Endothelial cell of umbilical vein (primary cell): ENCODE measurements at regions not wholly inside any gene's neighbourhood (a gene's known extent, or its start where the extent isn't known, plus 50 kb on each side); places are given as distances from the start of the nearest gene placed in this dataset.
"Not testable (repeated sequence)": the region's sequence is repeated elsewhere in the genome, so short reads cannot be mapped to it uniquely, and the experiment has no call there.

Experiments used
- BruUV-seq: library from RNA; stranded (reverse); fragments of 400-500 nt; replicated peaks from 2 replicates; lab custom pipeline; 2021; lab: Mats Ljungman, UMichigan
- CTCF ChIA-PET: fragments of 300-600, 350-600 bp; sonication (Branson Sonifier 250); formaldehyde crosslinking; loops from one replicate; lab custom pipeline; 2021; ENCODE audit warnings: antibody characterized with exemption, inconsistent platforms; lab: Charles Lee
- POLR2A ChIA-PET: fragments of 300-600, 350-600 bp; sonication (Branson Sonifier 250); formaldehyde crosslinking; loops from one replicate; lab custom pipeline; 2021; ENCODE audit warnings: antibody characterized with exemption, inconsistent platforms; lab: Charles Lee
- DNase-seq: peaks from one replicate; pipeline ENCODE4 v3.0.0-alpha.2; 2011; ENCODE audit warnings: low read depth, low spot score
- FAIRE-seq: peaks from 2 replicates; lab custom pipeline; 2011; peaks lifted over from hg19 to GRCh38; lab: Jason Lieb, UNC
- H2AFZ ChIP-seq: 2 replicates; pipeline ENCODE4 v1.6.0; 2012; ENCODE audit warnings: low read depth, low read length, control low read depth, inconsistent platforms
- H3K27ac ChIP-seq: 2 replicates; pipeline ENCODE4 v1.5.1; 2011; ENCODE audit warnings: low read depth, mild to moderate bottlenecking, control low read depth, low read length, moderate library complexity; ENCODE audit not compliant: insufficient read depth
- H3K27me3 ChIP-seq, 2 experiments: 2 replicates each; pipeline versions ENCODE4 v1.6.0 to v1.6.1; 2011; ENCODE audit warnings: low read length in 2 of 2, mixed read lengths in 1 of 2; ENCODE audit not compliant: control insufficient read depth in 2 of 2, insufficient read depth in 2 of 2
- H3K36me3 ChIP-seq, 2 experiments: 2 replicates in 1 of 2; 3 replicates in 1 of 2; pipeline ENCODE4 v1.5.1; 2011; ENCODE audit warnings: low read length in 2 of 2, mild to moderate bottlenecking in 1 of 2, moderate library complexity in 1 of 2; ENCODE audit not compliant: control insufficient read depth in 2 of 2, insufficient read depth in 2 of 2; ENCODE audit errors: extremely low read depth in 1 of 2
- H3K4me1 ChIP-seq: 3 replicates; pipeline ENCODE4 v1.5.1; 2011; ENCODE audit warnings: mild to moderate bottlenecking, low read length; ENCODE audit not compliant: control insufficient read depth, insufficient read depth; ENCODE audit errors: extremely low read depth
- H3K4me2 ChIP-seq: 2 replicates; pipeline ENCODE4 v1.6.1; 2011; ENCODE audit warnings: low read length, control low read depth, mixed read lengths; ENCODE audit not compliant: insufficient read depth
- H3K4me3 ChIP-seq, 3 experiments: fragments of 200-600 bp in 1 of 3; sonication (generic), shearing (Covaris generic) in 1 of 3; replicated peaks in 1 of 3; 2 replicates each; pipeline ENCODE4 v1.5.1; 2011 to 2016; ENCODE audit warnings: control low read depth in 3 of 3, low read length in 3 of 3, mild to moderate bottlenecking in 2 of 3, inconsistent platforms in 1 of 3, low read depth in 1 of 3, moderate library complexity in 1 of 3; ENCODE audit not compliant: insufficient read depth in 1 of 3
- H3K79me2 ChIP-seq: 2 replicates; pipeline ENCODE4 v1.6.0; 2012; ENCODE audit warnings: low read length, inconsistent platforms; ENCODE audit not compliant: control insufficient read depth, insufficient read depth
- H3K9ac ChIP-seq: replicated peaks from 2 replicates; pipeline ENCODE3; 2011; ENCODE audit warnings: low read length, control low read depth; ENCODE audit not compliant: insufficient read depth; ENCODE audit errors: extremely low read depth
- H3K9me1 ChIP-seq: replicated peaks from 3 replicates; pipeline ENCODE4 v1.6.0; 2011; ENCODE audit warnings: mild to moderate bottlenecking, low read length; ENCODE audit not compliant: control insufficient read depth, insufficient read depth; ENCODE audit errors: extremely low read depth
- H3K9me3 ChIP-seq: replicated peaks from 2 replicates; pipeline ENCODE4 v1.5.1; 2012; ENCODE audit warnings: low read length, inconsistent platforms; ENCODE audit not compliant: control insufficient read depth, insufficient read depth
- H4K20me1 ChIP-seq: replicated peaks from 2 replicates; pipeline ENCODE3; 2011; ENCODE audit warnings: mild to moderate bottlenecking, low read length; ENCODE audit not compliant: control insufficient read depth, insufficient read depth; ENCODE audit errors: extremely low read depth
- CTCF ChIP-seq, 2 donors: IDR thresholded peaks; 1 replicate in 1 of 2; 2 replicates in 1 of 2; pipeline ENCODE4 v1.5.1; 2011; ENCODE audit warnings: low read length in 2 of 2, mild to moderate bottlenecking in 2 of 2, moderate library complexity in 2 of 2, control low read depth in 1 of 2, inconsistent platforms in 1 of 2, low read depth in 1 of 2; ENCODE audit not compliant: insufficient read depth in 1 of 2; ENCODE audit errors: extremely low read depth in 1 of 2
- EZH2 ChIP-seq: IDR thresholded peaks from 2 replicates; pipeline ENCODE4 v1.6.1; 2012; ENCODE audit warnings: borderline replicate concordance, low read depth, mild to moderate bottlenecking, moderate library complexity, low read length, inconsistent platforms; ENCODE audit not compliant: severe bottlenecking
- FOS ChIP-seq: IDR thresholded peaks from 2 replicates; pipeline ENCODE4 v1.6.1; 2011; ENCODE audit warnings: mild to moderate bottlenecking, low read length, moderate library complexity, borderline replicate concordance; ENCODE audit not compliant: insufficient read depth
- GATA2 ChIP-seq: IDR thresholded peaks from 2 replicates; pipeline ENCODE4 v1.7.0; 2011; ENCODE audit warnings: low read depth, mild to moderate bottlenecking, moderate library complexity, mixed read lengths, low read length; ENCODE audit not compliant: insufficient read length, insufficient read depth
- JUN ChIP-seq: IDR thresholded peaks from 2 replicates; pipeline ENCODE4 v1.6.1; 2011; ENCODE audit warnings: borderline replicate concordance, low read depth; ENCODE audit not compliant: insufficient read length, insufficient read depth
- MAX ChIP-seq: IDR thresholded peaks from 2 replicates; pipeline ENCODE4 v1.6.1; 2011; ENCODE audit not compliant: insufficient read depth, insufficient read length
- MYC ChIP-seq: IDR thresholded peaks from one replicate; pipeline ENCODE4 v1.6.1; 2011; ENCODE audit warnings: mild to moderate bottlenecking, low read depth, low read length
- POLR2A ChIP-seq: IDR thresholded peaks from 2 replicates; pipeline ENCODE4 v1.6.1; 2012; ENCODE audit warnings: low read depth, mild to moderate bottlenecking, control low read depth, low read length
- POLR2AphosphoS5 ChIP-seq: IDR thresholded peaks from 2 replicates; pipeline ENCODE4 v1.6.1; 2012; ENCODE audit warnings: low read depth, mild to moderate bottlenecking, control low read depth, low read length, moderate library complexity; ENCODE audit not compliant: insufficient read depth
- dilution Hi-C: fragments of 300-500 bp; cut with MboI; formaldehyde crosslinking; loops from one replicate; pipeline ENCODE4 v1.15.0; 2019; ENCODE audit warnings: low sequenced_read_pairs; ENCODE audit not compliant: extremely low pct_ligation_motif_present
- intact Hi-C: fragments of 100-400 bp; cut with micrococcal nuclease; formaldehyde crosslinking; loops from one replicate; pipeline ENCODE4 v1.10.0; 2022

GRCh38 chr4:164096766-164097518 lies 602.5 kb downstream of the TMA16 start:
- Histone ChIP-seq H3K9me3 (peaks cover 5% of the 10 kb centered on the region), H3K36me3 (no peaks in the 10 kb centered on the region), H3K4me1 (no peaks in the 10 kb centered on the region), H4K20me1 (no peaks in the 10 kb centered on the region), H3K9ac (no peak overlapping the region), H3K4me3 (no peak overlapping the region), H3K27ac (no peak overlapping the region), H3K79me2 (no peaks in the 10 kb centered on the region), H2AFZ (no peak overlapping the region), H3K4me2 (no peak overlapping the region), H3K9me1 (no peaks in the 10 kb centered on the region), H3K27me3 (no peaks in the 10 kb centered on the region)
- ChIA-PET POLR2A (no interaction called here), CTCF (no interaction called here)
- intact Hi-C loops: no loop called here
- no peak for TF ChIP-seq MYC
- TF ChIP-seq EZH2: no peak
- no peak for TF ChIP-seq CTCF (IDR thresholded peaks at IDR 0.05; ENCODE audit: extremely low read depth in 1 of 2, insufficient read depth in 1 of 2, low read depth in 1 of 2, low read length in 2 of 2)
- TF ChIP-seq FOS: no peak
- no peak for TF ChIP-seq POLR2AphosphoS5
- no peak for TF ChIP-seq MAX
- no peak for TF ChIP-seq POLR2A
- no peak for TF ChIP-seq JUN
- no peak for TF ChIP-seq GATA2
- DNase-seq (no peak), FAIRE-seq (no peak)
- no TSS peak for BruUV-seq
- dilution Hi-C loops: no loop called here

GRCh38 chr4:164100741-164101365 lies 606.4 kb downstream of the TMA16 start:
- H3K27me3 ChIP-seq, H3K4me1 ChIP-seq, H3K9me1 ChIP-seq, intact Hi-C loops, H3K4me3 ChIP-seq, H3K4me2 ChIP-seq, H3K9me3 ChIP-seq, H3K79me2 ChIP-seq, H4K20me1 ChIP-seq, H3K36me3 ChIP-seq, DNase-seq, POLR2A ChIA-PET, dilution Hi-C loops, FAIRE-seq, H3K9ac ChIP-seq, H3K27ac ChIP-seq, BruUV-seq, H2AFZ ChIP-seq, CTCF ChIA-PET: not testable (repeated sequence)
